Endometrium (tissue), 2 donors: ENCODE measurements at regions not wholly inside any gene's neighbourhood (a gene's known extent, or its start where the extent isn't known, plus 50 kb on each side); places are given as distances from the start of the nearest gene placed in this dataset.

Source experiments
- FAIRE-seq: peaks from 2 replicates; lab custom pipeline; 2012; peaks lifted over from hg19 to GRCh38; lab: Jason Lieb, UNC
- donor health status: control.
- donor health status: control.

GRCh38 chr7:124692425-124692824, 73.2 kb downstream of the GPR37 start:
- FAIRE-seq: no peak

- no peak for FAIRE-seq
Measured at GRCh38 chr7:124690840-124691239, 74.8 kb downstream of the GPR37 start.

GRCh38 chr7:124689931-124690330, 75.7 kb downstream of the GPR37 start:
- FAIRE-seq: no peak

- no peak for FAIRE-seq
Measured at GRCh38 chr7:124689523-124689922, 76.1 kb downstream of the GPR37 start.

- no peak for FAIRE-seq
Measured at GRCh38 chr7:124688991-124689390, 76.6 kb downstream of the GPR37 start.

GRCh38 chr7:124686543-124687171, 78.9 kb downstream of the GPR37 start:
- FAIRE-seq: no peak

- FAIRE-seq: no peak
Measured at GRCh38 chr7:124681946-124682345, 83.6 kb downstream of the GPR37 start.

- FAIRE-seq: no peak
Measured at GRCh38 chr7:124680304-124680703, 85.3 kb downstream of the GPR37 start.

GRCh38 chr7:124679586-124680225, 85.9 kb downstream of the GPR37 start:
- no peak for FAIRE-seq

- no peak for FAIRE-seq
Measured at GRCh38 chr7:124679146-124679545, 86.4 kb downstream of the GPR37 start.

GRCh38 chr7:124674451-124674850, 91.1 kb downstream of the GPR37 start:
- FAIRE-seq: no peak

- no peak for FAIRE-seq
Measured at GRCh38 chr7:124672011-124672410, 93.6 kb downstream of the GPR37 start.

GRCh38 chr7:124667312-124668153, 98.1 kb downstream of the GPR37 start:
- no peak for FAIRE-seq

GRCh38 chr7:124662937-124663336, 102.7 kb downstream of the GPR37 start:
- FAIRE-seq: no peak

- FAIRE-seq: no peak
Measured at GRCh38 chr7:124662372-124662771, 103.2 kb downstream of the GPR37 start.

- FAIRE-seq: no peak
Measured at GRCh38 chr7:124655990-124656389, 109.6 kb downstream of the GPR37 start.

GRCh38 chr7:124652237-124652636, 113.4 kb downstream of the GPR37 start:
- no peak for FAIRE-seq

GRCh38 chr7:124651136-124651535, 114.5 kb downstream of the GPR37 start:
- FAIRE-seq: no peak

- FAIRE-seq: no peak
Measured at GRCh38 chr7:124649397-124650014, 116.1 kb downstream of the GPR37 start.

GRCh38 chr7:124647630-124648306, 117.8 kb downstream of the GPR37 start:
- no peak for FAIRE-seq

- FAIRE-seq: no peak
Measured at GRCh38 chr7:124645704-124646103, 119.9 kb downstream of the GPR37 start.

GRCh38 chr7:124643311-124643811, 122.2 kb downstream of the GPR37 start:
- no peak for FAIRE-seq
